IMR-90 (cell line): ENCODE measurements at regions not wholly inside any gene's neighbourhood (a gene's known extent, or its start where the extent isn't known, plus 50 kb on each side); places are given as distances from the start of the nearest gene placed in this dataset.

ENCODE experiments used
- ATAC-seq: fragments of 200-7000 bp; cut with Tn5 transposase; 2 replicates; pipeline ENCODE4 v1.9.1; 2020; ENCODE audit warnings: low read depth, mild to moderate bottlenecking, moderate library complexity
- BruUV-seq: library from RNA; stranded (reverse); fragments of 400-500 nt; replicated peaks from 2 replicates; lab custom pipeline; 2021; lab: Mats Ljungman, UMichigan
- CTCF ChIA-PET: fragments of 300-600 bp; formaldehyde crosslinking; extraction: SDS; loops from one replicate; lab custom pipeline; 2021; ENCODE audit warnings: antibody characterized with exemption; lab: Yijun Ruan, JAX
- POLR2A ChIA-PET: fragments of 300-600 bp; sonication (Branson Sonifier 250); formaldehyde crosslinking; loops from one replicate; lab custom pipeline; 2022; ENCODE audit warnings: antibody characterized with exemption; ENCODE audit not compliant: unreplicated experiment; lab: Charles Lee
- DNase-seq: peaks from one replicate; pipeline ENCODE4 v3.0.0; 2013
- H2AFZ ChIP-seq: replicated peaks from 2 replicates; pipeline ENCODE3; 2013; ENCODE audit warnings: low read length, mild to moderate bottlenecking; ENCODE audit not compliant: poor library complexity
- H2AK5ac ChIP-seq: 2 replicates; pipeline ENCODE4 v1.6.1; 2013; ENCODE audit warnings: low read depth, low read length, inconsistent platforms
- H2AK9ac ChIP-seq: replicated peaks from 2 replicates; pipeline ENCODE3; 2013; ENCODE audit warnings: mild to moderate bottlenecking, low read depth, low read length, moderate library complexity; ENCODE audit not compliant: poor library complexity
- H2BK120ac ChIP-seq: 2 replicates; pipeline ENCODE4 v1.6.1; 2013; ENCODE audit warnings: low read depth, low read length, inconsistent platforms
- H2BK15ac ChIP-seq: 3 replicates; pipeline ENCODE4 v1.6.1; 2013; ENCODE audit warnings: low read depth, low read length, inconsistent platforms
- H2BK20ac ChIP-seq: 2 replicates; pipeline ENCODE4 v1.6.1; 2013; ENCODE audit warnings: low read depth, mild to moderate bottlenecking, inconsistent platforms, low read length, moderate library complexity
- H2BK5ac ChIP-seq: 2 replicates; pipeline ENCODE4 v1.6.1; 2013; ENCODE audit warnings: mild to moderate bottlenecking, low read depth, low read length, inconsistent platforms; ENCODE audit not compliant: poor library complexity, severe bottlenecking
- H3K14ac ChIP-seq: replicated peaks from 2 replicates; pipeline ENCODE4 v1.6.1; 2013; ENCODE audit warnings: low read depth, low read length, inconsistent platforms
- H3K18ac ChIP-seq: 2 replicates; pipeline ENCODE4 v1.6.1; 2013; ENCODE audit warnings: low read depth, low read length, control low read depth
- H3K23ac ChIP-seq: 2 replicates; pipeline ENCODE4 v1.6.1; 2013; ENCODE audit warnings: low read depth, low read length, inconsistent platforms
- H3K27ac ChIP-seq: 2 replicates; pipeline ENCODE4 v1.5.1; 2013; ENCODE audit warnings: mild to moderate bottlenecking, control low read depth, low read length; ENCODE audit not compliant: insufficient read depth
- H3K27me3 ChIP-seq: 2 replicates; pipeline ENCODE4 v1.6.1; 2013; ENCODE audit warnings: low read length; ENCODE audit not compliant: control insufficient read depth, insufficient read depth
- H3K36me3 ChIP-seq: 2 replicates; pipeline ENCODE4 v1.6.1; 2013; ENCODE audit warnings: low read length, mixed read lengths; ENCODE audit not compliant: control insufficient read depth, insufficient read depth
- H3K4ac ChIP-seq: 2 replicates; pipeline ENCODE4 v1.6.1; 2013; ENCODE audit warnings: low read depth, low read length, inconsistent platforms
- H3K4me1 ChIP-seq: 2 replicates; pipeline ENCODE4 v1.6.1; 2013; ENCODE audit warnings: low read length, mixed read lengths; ENCODE audit not compliant: control insufficient read depth, insufficient read depth
- H3K4me2 ChIP-seq: 2 replicates; pipeline ENCODE4 v1.6.1; 2013; ENCODE audit warnings: low read depth, mild to moderate bottlenecking, control low read depth, low read length, moderate library complexity
- H3K4me3 ChIP-seq: 2 replicates; pipeline ENCODE4 v1.5.1; 2013; ENCODE audit warnings: low read depth, mild to moderate bottlenecking, control low read depth, low read length, moderate library complexity; ENCODE audit not compliant: insufficient read depth
- H3K56ac ChIP-seq: 2 replicates; pipeline ENCODE4 v1.6.1; 2013; ENCODE audit warnings: low read length, inconsistent platforms; ENCODE audit not compliant: insufficient read depth; ENCODE audit errors: extremely low read depth
- H3K79me1 ChIP-seq, 2 experiments: 2 replicates each; pipeline ENCODE4 v1.6.1; 2013; ENCODE audit warnings: low read length in 2 of 2, inconsistent platforms in 1 of 2, low read depth in 1 of 2
- H3K9ac ChIP-seq: 2 replicates; pipeline ENCODE4 v1.6.1; 2013; ENCODE audit warnings: low read depth, low read length, control low read depth
- H3K9me1 ChIP-seq: 2 replicates; pipeline ENCODE4 v1.6.1; 2013; ENCODE audit warnings: low read length, inconsistent platforms; ENCODE audit not compliant: insufficient read depth
- H3K9me3 ChIP-seq: 2 replicates; pipeline ENCODE4 v1.6.1; 2013; ENCODE audit warnings: low read length; ENCODE audit not compliant: control insufficient read depth, insufficient read depth
- H4K20me1 ChIP-seq: 2 replicates; pipeline ENCODE4 v1.6.1; 2013; ENCODE audit warnings: low read length, inconsistent platforms; ENCODE audit not compliant: insufficient read depth
- H4K5ac ChIP-seq: 2 replicates; pipeline ENCODE4 v1.6.1; 2013; ENCODE audit warnings: mild to moderate bottlenecking, low read depth, low read length, control low read depth
- H4K8ac ChIP-seq, 2 experiments: 2 replicates each; pipeline ENCODE4 v1.6.1; 2013; ENCODE audit warnings: low read depth in 2 of 2, low read length in 2 of 2, control low read depth in 1 of 2, inconsistent platforms in 1 of 2
- H4K91ac ChIP-seq: 2 replicates; pipeline ENCODE4 v1.6.1; 2013; ENCODE audit warnings: low read depth, low read length, inconsistent platforms; ENCODE audit not compliant: insufficient read depth
- RFX5 ChIP-seq: IDR thresholded peaks from 2 replicates; pipeline ENCODE4 v1.8.0; 2012; ENCODE audit warnings: low read depth, mild to moderate bottlenecking, low read length, moderate library complexity
- USF2 ChIP-seq: fragments of 150-350 bp; IDR thresholded peaks from 2 replicates; pipeline ENCODE4 v1.6.1; 2017; ENCODE audit warnings: mild to moderate bottlenecking, antibody characterized with exemption, low read length, low read depth
- WGBS, 2 experiments: methylation state at CpG; one replicate each; pipeline versions ENCODE4 v1.1.5 to v1.1.7; 2013; ENCODE audit warnings: missing lambda C conversion rate in 2 of 2; ENCODE audit not compliant: insufficient read length in 1 of 2; ENCODE audit errors: extremely low coverage in 2 of 2; 5-methylcytosine and 5-hydroxymethylcytosine counted together
- dilution Hi-C: fragments of 300-500 bp; cut with HindIII; formaldehyde crosslinking; loops from one replicate; pipeline ENCODE4 v1.14.3; 2018; ENCODE audit warnings: low sequenced_read_pairs; ENCODE audit not compliant: unreplicated experiment
- in situ Hi-C: fragments of 300-500 bp; cut with MboI; formaldehyde crosslinking; loops from 3 replicates; pipeline ENCODE4 v1.14.3; 2019; ENCODE audit warnings: low sequenced_read_pairs, inconsistent platforms, mixed read lengths
- intact Hi-C: fragments of 100-400 bp; cut with micrococcal nuclease; formaldehyde crosslinking; loops from 2 replicates; pipeline ENCODE4 v1.10.0; 2022

GRCh38 chr1:244356376-244356775, 95.3 kb downstream of the ADSS2 start:
- Histone ChIP-seq H4K20me1 (no peaks in the 10 kb centered on the region), H3K27ac (no peak overlapping the region), H2BK120ac (no peak overlapping the region), H3K23ac (no peak overlapping the region), H3K4ac (no peak overlapping the region), H3K56ac (no peak overlapping the region), H4K91ac (no peak overlapping the region), H2AK5ac (no peak overlapping the region), H3K9me3 (no peaks in the 10 kb centered on the region), H2BK15ac (no peak overlapping the region), H2BK20ac (no peak overlapping the region), H2AK9ac (no peak overlapping the region), H2AFZ (no peak overlapping the region), H2BK5ac (no peak overlapping the region), H4K8ac (no peak overlapping the region), H4K5ac (no peak overlapping the region), H3K14ac (no peak overlapping the region), H3K36me3 (no peaks in the 10 kb centered on the region), H3K18ac (no peak overlapping the region), H3K4me2 (no peak overlapping the region), H3K27me3 (no peaks in the 10 kb centered on the region), H3K79me1 (no peaks in the 10 kb centered on the region), H3K9ac (no peak overlapping the region), H3K4me1 (peaks cover 7% of the 10 kb centered on the region; the same call in 1 of the 2 replicates), H3K9me1 (peaks cover 8% of the 10 kb centered on the region), H3K4me3 (no peak overlapping the region)
- TF ChIP-seq USF2 = no peak
- no peak for TF ChIP-seq RFX5
- no CpG with 5 or more reads among the region's 1 CpG for WGBS, 2 experiments
- in situ Hi-C loops = no loop called here
- dilution Hi-C loops = no loop called here
- intact Hi-C loops = no loop called here
- BruUV-seq = no TSS peak
- POLR2A ChIA-PET = no interaction called here
- DNase-seq (no peak), ATAC-seq (no peak)
- CTCF ChIA-PET = no interaction called here
